B cell (primary cell): ENCODE measurements at regions not wholly inside any gene's neighbourhood (a gene's known extent, or its start where the extent isn't known, plus 50 kb on each side); places are given as distances from the start of the nearest gene placed in this dataset.

Experiments
- ATAC-seq: fragments of 200-7000 bp; cut with Tn5 transposase; one replicate; pipeline ENCODE4 v1.10.0; 2021; ENCODE audit warnings: low read depth, mild to moderate bottlenecking, moderate number of reproducible peaks, moderate library complexity
- CTCF ChIA-PET: fragments of 350-600 bp; sonication (Branson Sonifier 250); formaldehyde crosslinking; loops from one replicate; lab custom pipeline; 2021; ENCODE audit warnings: antibody characterized with exemption, inconsistent platforms; lab: Charles Lee
- POLR2A ChIA-PET: fragments of 350-600 bp; sonication (Branson Sonifier 250); formaldehyde crosslinking; loops from one replicate; lab custom pipeline; 2021; ENCODE audit warnings: antibody characterized with exemption; lab: Charles Lee
- DNase-seq: peaks from one replicate; pipeline ENCODE4 v3.0.0; 2013
- H2AFZ ChIP-seq: 2 replicates; pipeline ENCODE4 v1.6.1; 2012; ENCODE audit warnings: mild to moderate bottlenecking, low read depth, low read length; ENCODE audit not compliant: insufficient read depth, poor library complexity, severe bottlenecking
- H3K27ac ChIP-seq, 2 donors: 1 replicate in 1 of 2; 2 replicates in 1 of 2; pipeline ENCODE4 v1.5.1; 2012 to 2013; ENCODE audit warnings: low read length in 2 of 2, mild to moderate bottlenecking in 2 of 2, moderate library complexity in 1 of 2
- H3K27me3 ChIP-seq, 4 experiments: fragments of 200-600 bp in 1 of 4; sonication (generic) in 1 of 4; replicated peaks in 1 of 4; 1 replicate in 2 of 4; 2 replicates in 2 of 4; pipeline versions ENCODE4 v1.6.1 to v1.7.0; 2013 to 2016; ENCODE audit warnings: low read length in 3 of 4, mild to moderate bottlenecking in 2 of 4, mixed read lengths in 1 of 4, moderate library complexity in 1 of 4; ENCODE audit not compliant: insufficient read depth in 4 of 4, control insufficient read depth in 3 of 4; ENCODE audit errors: control extremely low read depth in 1 of 4
- H3K36me3 ChIP-seq, 2 experiments: replicated peaks in 1 of 2; 1 replicate in 1 of 2; 2 replicates in 1 of 2; pipeline versions ENCODE4 v1.6.1 to v1.7.1; 2013; ENCODE audit warnings: low read length in 1 of 2; ENCODE audit not compliant: insufficient read depth in 2 of 2, control insufficient read depth in 1 of 2; ENCODE audit errors: control extremely low read depth in 1 of 2, extremely low read depth in 1 of 2
- H3K4me1 ChIP-seq, 2 donors: fragments of 200-600 bp in 1 of 2; sonication (generic) in 1 of 2; 1 replicate in 1 of 2; 2 replicates in 1 of 2; pipeline versions ENCODE4 v1.5.1 to v1.6.1; 2013 to 2017; ENCODE audit warnings: low read length in 2 of 2; ENCODE audit not compliant: control insufficient read depth in 2 of 2, insufficient read depth in 2 of 2
- H3K4me2 ChIP-seq: replicated peaks from 2 replicates; pipeline ENCODE3; 2012; ENCODE audit warnings: mild to moderate bottlenecking, low read depth, low read length; ENCODE audit not compliant: poor library complexity, severe bottlenecking
- H3K4me3 ChIP-seq, 5 experiments: fragments of 200-600 bp in 1 of 5; sonication (generic) in 1 of 5; 1 replicate in 3 of 5; 2 replicates in 2 of 5; pipeline versions ENCODE4 v1.5.1 to v1.7.0; 2011 to 2016; ENCODE audit warnings: low read length in 4 of 5, mild to moderate bottlenecking in 4 of 5, low read depth in 2 of 5, control low read depth in 1 of 5, moderate library complexity in 1 of 5; ENCODE audit not compliant: insufficient read depth in 1 of 5; ENCODE audit errors: control extremely low read depth in 1 of 5, extremely low read depth in 1 of 5
- H3K79me2 ChIP-seq: fragments of 200-600 bp; sonication (generic); one replicate; pipeline ENCODE4 v1.6.0; 2016; ENCODE audit warnings: low read length; ENCODE audit not compliant: control insufficient read depth, insufficient read depth
- H3K9ac ChIP-seq: fragments of 200-600 bp; sonication (generic); 2 replicates; pipeline ENCODE4 v1.6.1; 2017; ENCODE audit warnings: mild to moderate bottlenecking, low read length, moderate library complexity
- H3K9me3 ChIP-seq, 3 donors: one replicate each; pipeline versions ENCODE4 v1.6.1 to v1.7.1; 2013; ENCODE audit warnings: low read length in 2 of 3; ENCODE audit not compliant: control insufficient read depth in 2 of 3, insufficient read depth in 1 of 3; ENCODE audit errors: control extremely low read depth in 1 of 3
- H4K20me1 ChIP-seq: 2 replicates; pipeline ENCODE4 v1.6.0; 2012; ENCODE audit warnings: mild to moderate bottlenecking, low read length; ENCODE audit not compliant: insufficient read depth, control insufficient read depth, poor library complexity, severe bottlenecking
- H3K27ac Mint-ChIP-seq: one replicate; pipeline ENCODE4 v1.8.0; 2021; ENCODE audit warnings: mixed read lengths
- H3K27me3 Mint-ChIP-seq: one replicate; pipeline ENCODE4 v1.8.0; 2021; ENCODE audit warnings: mixed read lengths
- H3K4me1 Mint-ChIP-seq: one replicate; pipeline ENCODE4 v1.8.0; 2021; ENCODE audit warnings: mixed read lengths
- H3K4me3 Mint-ChIP-seq: one replicate; pipeline ENCODE4 v1.8.0; 2021; ENCODE audit warnings: mixed read lengths
- H3K9me3 Mint-ChIP-seq: one replicate; pipeline ENCODE4 v1.8.0; 2022; ENCODE audit warnings: mixed read lengths; ENCODE audit not compliant: insufficient read depth
- EZH2 ChIP-seq: IDR thresholded peaks from 2 replicates; pipeline ENCODE4 v1.6.1; 2012; ENCODE audit warnings: borderline replicate concordance, low read depth, mild to moderate bottlenecking, moderate library complexity, low read length; ENCODE audit not compliant: insufficient read depth, poor library complexity, severe bottlenecking
- WGBS: methylation state at CpG from one replicate; pipeline ENCODE4 v1.1.5; 2013; ENCODE audit warnings: missing lambda C conversion rate; ENCODE audit not compliant: insufficient coverage; 5-methylcytosine and 5-hydroxymethylcytosine counted together
- intact Hi-C: fragments of 100-400 bp; cut with micrococcal nuclease; formaldehyde crosslinking; loops from one replicate; pipeline ENCODE4 v1.10.0; 2022
- TF ChIP-seq, protein P1 (sequence below): fragments of 200-600 bp; IDR thresholded peaks from one replicate; pipeline ENCODE4 v1.8.0; 2022; ENCODE audit warnings: antibody characterized with exemption, mild to moderate bottlenecking

DNA sequence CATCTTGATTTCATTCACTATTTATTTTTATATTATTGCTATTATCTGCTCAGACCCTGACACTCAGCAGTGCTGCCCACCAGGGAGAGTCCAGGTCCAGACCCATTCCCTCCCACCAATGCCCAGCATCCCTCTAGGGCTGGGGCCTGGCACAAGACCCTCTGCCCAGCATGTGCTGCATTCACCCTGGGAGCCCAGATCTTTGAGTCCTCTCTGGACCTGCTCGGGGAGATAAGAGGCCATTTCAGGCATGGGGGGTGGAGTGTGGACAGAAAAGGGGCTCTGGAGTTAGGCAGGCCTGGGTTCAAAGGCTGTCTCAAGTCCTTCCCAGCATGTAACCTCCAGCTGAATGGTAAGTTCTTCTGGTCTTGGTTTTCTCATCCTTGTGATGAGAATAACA, 209.6 kb downstream of the CYP26B1 start:
- H3K27ac Mint-ChIP-seq, result no peak overlapping the region
- H3K79me2 ChIP-seq, result no peaks in the 10 kb centered on the region
- 50% methylated on average over 1 of the region's 1 CpG for WGBS
- no peak for TF ChIP-seq EZH2
- TF ChIP-seq, protein P1, sequence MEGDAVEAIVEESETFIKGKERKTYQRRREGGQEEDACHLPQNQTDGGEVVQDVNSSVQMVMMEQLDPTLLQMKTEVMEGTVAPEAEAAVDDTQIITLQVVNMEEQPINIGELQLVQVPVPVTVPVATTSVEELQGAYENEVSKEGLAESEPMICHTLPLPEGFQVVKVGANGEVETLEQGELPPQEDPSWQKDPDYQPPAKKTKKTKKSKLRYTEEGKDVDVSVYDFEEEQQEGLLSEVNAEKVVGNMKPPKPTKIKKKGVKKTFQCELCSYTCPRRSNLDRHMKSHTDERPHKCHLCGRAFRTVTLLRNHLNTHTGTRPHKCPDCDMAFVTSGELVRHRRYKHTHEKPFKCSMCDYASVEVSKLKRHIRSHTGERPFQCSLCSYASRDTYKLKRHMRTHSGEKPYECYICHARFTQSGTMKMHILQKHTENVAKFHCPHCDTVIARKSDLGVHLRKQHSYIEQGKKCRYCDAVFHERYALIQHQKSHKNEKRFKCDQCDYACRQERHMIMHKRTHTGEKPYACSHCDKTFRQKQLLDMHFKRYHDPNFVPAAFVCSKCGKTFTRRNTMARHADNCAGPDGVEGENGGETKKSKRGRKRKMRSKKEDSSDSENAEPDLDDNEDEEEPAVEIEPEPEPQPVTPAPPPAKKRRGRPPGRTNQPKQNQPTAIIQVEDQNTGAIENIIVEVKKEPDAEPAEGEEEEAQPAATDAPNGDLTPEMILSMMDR, result no peak
- ChIA-PET POLR2A (no interaction called here), CTCF (interaction anchor here (2.5 kb wide), 1 partner anchor 15 kb away, joined by 14 read pairs; no protein-coding TSS in a partner anchor)
- peaks cover 4% of the 10 kb centered on the region for H3K27me3 Mint-ChIP-seq
- no peaks in the 10 kb centered on the region for H3K4me1 ChIP-seq
- H3K4me2 ChIP-seq, result no peak overlapping the region
- no peak overlapping the region for H3K27ac ChIP-seq
- H3K4me3 Mint-ChIP-seq, result no peak overlapping the region
- H4K20me1 ChIP-seq, result no peaks in the 10 kb centered on the region
- ATAC-seq (no peak), DNase-seq (no peak)
- H3K4me1 Mint-ChIP-seq, result no peaks in the 10 kb centered on the region
- no peaks in the 10 kb centered on the region for H3K36me3 ChIP-seq
- intact Hi-C loops, result no loop called here
- H2AFZ ChIP-seq, result no peak overlapping the region
- no peaks in the 10 kb centered on the region for H3K9me3 Mint-ChIP-seq
- no peaks in the 10 kb centered on the region for H3K27me3 ChIP-seq
- no peak overlapping the region for H3K4me3 ChIP-seq
- H3K9me3 ChIP-seq, result no peaks in the 10 kb centered on the region
- H3K9ac ChIP-seq, result no peak overlapping the region

DNA sequence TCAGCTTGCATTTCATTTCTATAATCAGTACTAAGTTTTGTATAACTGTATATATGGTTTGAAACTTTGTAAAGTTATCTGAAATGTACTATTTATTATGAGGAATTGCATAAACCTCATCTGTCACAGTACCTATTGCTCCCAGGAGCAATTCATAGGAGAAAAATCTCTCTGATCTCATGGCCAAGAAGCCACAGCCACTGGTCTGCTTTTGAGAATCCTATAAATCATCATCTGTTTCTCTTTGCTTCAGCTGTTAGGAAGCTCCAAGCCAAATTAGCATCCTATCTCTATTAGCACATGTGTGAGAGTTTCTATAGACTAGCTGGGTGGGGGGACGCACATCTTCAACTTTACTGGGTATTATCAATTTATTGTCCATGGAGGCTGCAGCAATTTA, 210.3 kb downstream of the CYP26B1 start:
- whole genome bisulfite sequencing, result no CpG with 5 or more reads among the region's 1 CpG
- ATAC-seq (no peak), DNase-seq (no peak)
- Mint-ChIP-seq H3K9me3 (no peaks in the 10 kb centered on the region), H3K27me3 (peaks cover 4% of the 10 kb centered on the region), H3K4me3 (no peak overlapping the region), H3K27ac (no peak overlapping the region), H3K4me1 (no peaks in the 10 kb centered on the region)
- Histone ChIP-seq H3K9me3 (no peaks in the 10 kb centered on the region), H3K4me2 (no peak overlapping the region), H3K27me3 (no peaks in the 10 kb centered on the region), H3K27ac (no peak overlapping the region), H2AFZ (no peak overlapping the region), H4K20me1 (no peaks in the 10 kb centered on the region), H3K9ac (no peak overlapping the region), H3K36me3 (no peaks in the 10 kb centered on the region), H3K4me1 (no peaks in the 10 kb centered on the region), H3K79me2 (no peaks in the 10 kb centered on the region), H3K4me3 (no peak overlapping the region)
- intact Hi-C loops, result no loop called here
- ChIA-PET CTCF (interaction anchor here (2.5 kb wide), 1 partner anchor 14 kb away, joined by 14 read pairs; no protein-coding TSS in a partner anchor), POLR2A (no interaction called here)
- TF ChIP-seq, protein P1, result no peak
- no peak for TF ChIP-seq EZH2
